ENCODE measurements at regions not wholly inside any gene's neighbourhood (a gene's known extent, or its start where the extent isn't known, plus 50 kb on each side); places are given as distances from the start of the nearest gene placed in this dataset.

- Histone ChIP-seq H3K4me2 (ENCODE audit: low read length) (no peak overlapping the region), H3K4me1 (ENCODE audit: insufficient read depth, low read length, poor library complexity, severe bottlenecking) (no peaks in the 10 kb centered on the region), H4K20me1 (ENCODE audit: insufficient read depth, low read length) (no peaks in the 10 kb centered on the region), H3K9me2 (ENCODE audit: insufficient read depth, low read length) (no peaks in the 10 kb centered on the region), H3K36me3 (ENCODE audit: insufficient read depth, low read length) (no peaks in the 10 kb centered on the region), H3K27ac (ENCODE audit: low read depth, low read length, poor library complexity, severe bottlenecking) (no peak overlapping the region), H3K4me3 (ENCODE audit: low read depth, low read length, poor library complexity, severe bottlenecking) (no peak overlapping the region), H3K79me2 (ENCODE audit: insufficient read depth, low read depth, low read length) (no peaks in the 10 kb centered on the region), H3K9me3 (ENCODE audit: low read length) (no peaks in the 10 kb centered on the region), H2AFZ (ENCODE audit: low read length) (no peak overlapping the region)
- ChIA-PET POLR2A (interaction anchor here (0.6 kb wide), 1 partner anchor 10 kb away, joined by 4 read pairs; no protein-coding TSS in a partner anchor), CTCF (ENCODE audit: unreplicated experiment) (no interaction called here)
- BruUV-seq (replicated peaks): no TSS peak
- no peak for TF ChIP-seq EZH2phosphoT487 (IDR thresholded peaks at IDR 0.05; ENCODE audit: borderline replicate concordance, low read depth, low read length)
- no peak for TF ChIP-seq CTCF (conservative IDR thresholded peaks at IDR 0.05; ENCODE audit: low read length)
- intact Hi-C loops (cut with micrococcal nuclease; ENCODE audit: unreplicated experiment): no loop called here
- no peak for DNase-seq (ENCODE audit: low spot score)
Observed at GRCh38 chr4:100075486-100076270, 114.6 kb downstream of the DDIT4L start.

GRCh38 chr4:100075056-100075455 lies 115.2 kb downstream of the DDIT4L start:
- Histone ChIP-seq H3K9me3 (ENCODE audit: low read length) (no peaks in the 10 kb centered on the region), H3K9me2 (ENCODE audit: insufficient read depth, low read length) (no peaks in the 10 kb centered on the region), H3K27ac (ENCODE audit: low read depth, low read length, poor library complexity, severe bottlenecking) (no peak overlapping the region), H2AFZ (ENCODE audit: low read length) (no peak overlapping the region), H3K36me3 (ENCODE audit: insufficient read depth, low read length) (no peaks in the 10 kb centered on the region), H3K4me2 (ENCODE audit: low read length) (no peak overlapping the region), H3K79me2 (ENCODE audit: insufficient read depth, low read depth, low read length) (no peaks in the 10 kb centered on the region), H3K4me1 (ENCODE audit: insufficient read depth, low read length, poor library complexity, severe bottlenecking) (no peaks in the 10 kb centered on the region), H3K4me3 (ENCODE audit: low read depth, low read length, poor library complexity, severe bottlenecking) (no peak overlapping the region), H4K20me1 (ENCODE audit: insufficient read depth, low read length) (no peaks in the 10 kb centered on the region)
- POLR2A ChIA-PET: interaction anchor here (1.3 kb wide), 1 partner anchor 9 kb away, joined by 5 read pairs; no protein-coding TSS in a partner anchor
- BruUV-seq (replicated peaks): no TSS peak
- no peak for TF ChIP-seq CTCF (conservative IDR thresholded peaks at IDR 0.05; ENCODE audit: low read length)
- TF ChIP-seq EZH2phosphoT487 (IDR thresholded peaks at IDR 0.05; ENCODE audit: borderline replicate concordance, low read depth, low read length): no peak
- CTCF ChIA-PET (ENCODE audit: unreplicated experiment): no interaction called here
- intact Hi-C loops (cut with micrococcal nuclease; ENCODE audit: unreplicated experiment): no loop called here
- no peak for DNase-seq (ENCODE audit: low spot score)

DNA sequence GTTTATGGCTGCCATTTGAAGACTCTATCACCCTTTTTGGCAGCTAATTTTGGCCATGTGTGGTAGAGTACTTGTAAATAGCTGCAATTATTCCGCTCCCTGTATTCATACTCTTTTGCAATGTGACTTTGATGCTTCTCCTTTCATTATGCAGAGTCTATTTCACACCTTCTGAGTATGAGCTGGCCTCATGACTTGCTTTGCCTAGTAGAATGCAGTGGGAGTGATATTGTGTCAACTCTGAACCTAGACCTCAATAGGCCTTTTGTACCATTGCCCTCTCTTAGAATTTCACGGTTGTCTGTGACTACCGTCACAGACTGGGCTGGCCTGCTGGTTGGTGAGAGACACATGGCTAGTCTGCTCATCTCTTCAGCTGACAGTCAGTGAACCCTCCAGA lies 118.8 kb downstream of the DDIT4L start:
- no peaks in the 10 kb centered on the region for H3K4me1 ChIP-seq (ENCODE audit: insufficient read depth, low read length, poor library complexity, severe bottlenecking)
- no TSS peak for BruUV-seq (replicated peaks)
- no peaks in the 10 kb centered on the region for H3K79me2 ChIP-seq (ENCODE audit: insufficient read depth, low read depth, low read length)
- no peak overlapping the region for H3K4me2 ChIP-seq (ENCODE audit: low read length)
- H3K4me3 ChIP-seq (ENCODE audit: low read depth, low read length, poor library complexity, severe bottlenecking): no peak overlapping the region
- H3K36me3 ChIP-seq (ENCODE audit: insufficient read depth, low read length): no peaks in the 10 kb centered on the region
- H2AFZ ChIP-seq (ENCODE audit: low read length): no peak overlapping the region
- ChIA-PET CTCF (ENCODE audit: unreplicated experiment) (no interaction called here), POLR2A (interaction anchor here (0.9 kb wide), 1 partner anchor 34 kb away, joined by 3 read pairs; no protein-coding TSS in a partner anchor)
- no peaks in the 10 kb centered on the region for H3K9me3 ChIP-seq (ENCODE audit: low read length)
- H4K20me1 ChIP-seq (ENCODE audit: insufficient read depth, low read length): no peaks in the 10 kb centered on the region
- TF ChIP-seq EZH2phosphoT487 (IDR thresholded peaks at IDR 0.05; ENCODE audit: borderline replicate concordance, low read depth, low read length) (no peak), CTCF (conservative IDR thresholded peaks at IDR 0.05; ENCODE audit: low read length) (no peak)
- H3K27ac ChIP-seq (ENCODE audit: low read depth, low read length, poor library complexity, severe bottlenecking): no peak overlapping the region
- no peak for DNase-seq (ENCODE audit: low spot score)
- H3K9me2 ChIP-seq (ENCODE audit: insufficient read depth, low read length): no peaks in the 10 kb centered on the region
- intact Hi-C loops (cut with micrococcal nuclease; ENCODE audit: unreplicated experiment): no loop called here
